Transverse colon (tissue), 4 donors: ENCODE measurements at regions not wholly inside any gene's neighbourhood (a gene's known extent, or its start where the extent isn't known, plus 50 kb on each side); places are given as distances from the start of the nearest gene placed in this dataset.

ENCODE experiments used
- EP300 ChIP-seq: sonication (generic); formaldehyde crosslinking; IDR thresholded peaks from one replicate; pipeline ENCODE4 v1.6.1; 2017; ENCODE audit warnings: antibody characterized with exemption, low read depth
- POLR2A ChIP-seq: fragments of 450-650 bp; IDR thresholded peaks from one replicate; pipeline ENCODE4 v1.6.1; 2016; ENCODE audit warnings: antibody characterized with exemption, mild to moderate bottlenecking, moderate library complexity
- POLR2AphosphoS5 ChIP-seq, 3 donors: sonication (generic); formaldehyde crosslinking; IDR thresholded peaks; one replicate each; pipeline ENCODE4 v1.6.1; 2016; ENCODE audit warnings: antibody characterized with exemption in 3 of 3
- TF ChIP-seq, protein P1 (sequence below), 5 experiments: fragments of 200-600 bp in 3 of 5; fragments of 450-650 bp in 2 of 5; sonication (generic) in 3 of 5; IDR thresholded peaks; 1 replicate in 2 of 5; 2 replicates in 3 of 5; pipeline ENCODE4 v1.5.1; 2016 to 2017; ENCODE audit warnings: antibody characterized with exemption in 5 of 5, inconsistent platforms in 3 of 5, mild to moderate bottlenecking in 2 of 5, moderate library complexity in 1 of 5

DNA sequence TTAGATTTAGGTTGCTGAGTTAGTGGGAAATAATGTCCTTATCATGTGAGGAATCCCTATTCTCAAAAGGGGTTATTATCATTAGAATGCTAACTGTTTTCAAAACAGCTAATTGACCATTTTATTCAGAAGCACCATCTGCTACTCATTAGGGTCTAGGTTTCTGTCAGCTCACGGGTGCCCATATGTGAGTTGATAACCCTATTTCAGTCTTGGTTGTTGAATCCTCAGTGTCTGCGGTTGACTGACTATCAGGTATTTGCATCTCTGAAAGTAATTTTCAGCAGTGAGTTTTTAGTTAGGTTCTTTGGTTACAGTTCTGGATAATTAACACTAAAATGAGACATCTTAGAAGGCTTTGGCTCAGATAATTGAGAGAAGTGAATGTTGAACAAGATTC is 1404.0 kb downstream of the AACS start:
- TF ChIP-seq, protein P1, sequence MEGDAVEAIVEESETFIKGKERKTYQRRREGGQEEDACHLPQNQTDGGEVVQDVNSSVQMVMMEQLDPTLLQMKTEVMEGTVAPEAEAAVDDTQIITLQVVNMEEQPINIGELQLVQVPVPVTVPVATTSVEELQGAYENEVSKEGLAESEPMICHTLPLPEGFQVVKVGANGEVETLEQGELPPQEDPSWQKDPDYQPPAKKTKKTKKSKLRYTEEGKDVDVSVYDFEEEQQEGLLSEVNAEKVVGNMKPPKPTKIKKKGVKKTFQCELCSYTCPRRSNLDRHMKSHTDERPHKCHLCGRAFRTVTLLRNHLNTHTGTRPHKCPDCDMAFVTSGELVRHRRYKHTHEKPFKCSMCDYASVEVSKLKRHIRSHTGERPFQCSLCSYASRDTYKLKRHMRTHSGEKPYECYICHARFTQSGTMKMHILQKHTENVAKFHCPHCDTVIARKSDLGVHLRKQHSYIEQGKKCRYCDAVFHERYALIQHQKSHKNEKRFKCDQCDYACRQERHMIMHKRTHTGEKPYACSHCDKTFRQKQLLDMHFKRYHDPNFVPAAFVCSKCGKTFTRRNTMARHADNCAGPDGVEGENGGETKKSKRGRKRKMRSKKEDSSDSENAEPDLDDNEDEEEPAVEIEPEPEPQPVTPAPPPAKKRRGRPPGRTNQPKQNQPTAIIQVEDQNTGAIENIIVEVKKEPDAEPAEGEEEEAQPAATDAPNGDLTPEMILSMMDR (IDR thresholded peaks at IDR 0.05), result no peak
- TF ChIP-seq POLR2AphosphoS5 (IDR thresholded peaks at IDR 0.05), result no peak
- TF ChIP-seq EP300, result no peak
- TF ChIP-seq POLR2A, result no peak
